IPS-NIHi11 (cell line): ENCODE measurements at regions not wholly inside any gene's neighbourhood (a gene's known extent, or its start where the extent isn't known, plus 50 kb on each side); places are given as distances from the start of the nearest gene placed in this dataset.
"Not testable (repeated sequence)": the region's sequence is repeated elsewhere in the genome, so short reads cannot be mapped to it uniquely, and the experiment has no call there.

ENCODE experiments used
- DNase-seq: peaks from one replicate; pipeline ENCODE4 v3.0.0; 2012; ENCODE audit warnings: mixed read lengths, low spot score

GRCh38 chr5:98364549-98364948 is 408.9 kb upstream of the RGMB start:
- no peak for DNase-seq

- DNase-seq = no peak
Measured at GRCh38 chr5:98365126-98365525, 408.3 kb upstream of the RGMB start.

GRCh38 chr5:98368141-98368540 is 405.3 kb upstream of the RGMB start:
- DNase-seq = no peak

- DNase-seq = no peak
Measured at GRCh38 chr5:98372351-98372750, 401.1 kb upstream of the RGMB start.

GRCh38 chr5:98391921-98392625 is 381.4 kb upstream of the RGMB start:
- DNase-seq = no peak

GRCh38 chr5:98393205-98393604 is 380.3 kb upstream of the RGMB start:
- not testable (repeated sequence) for DNase-seq

- DNase-seq = no peak
Measured at GRCh38 chr5:98397081-98397480, 376.4 kb upstream of the RGMB start.

- no peak for DNase-seq
Measured at GRCh38 chr5:98398465-98398864, 375.0 kb upstream of the RGMB start.

- no peak for DNase-seq
Measured at GRCh38 chr5:98401656-98402055, 371.8 kb upstream of the RGMB start.

GRCh38 chr5:98402130-98402529 is 371.3 kb upstream of the RGMB start:
- DNase-seq = no peak

- no peak for DNase-seq
Measured at GRCh38 chr5:98403131-98403530, 370.3 kb upstream of the RGMB start.

GRCh38 chr5:98414938-98415337 is 358.5 kb upstream of the RGMB start:
- DNase-seq = no peak

- no peak for DNase-seq
Measured at GRCh38 chr5:98415663-98416062, 357.8 kb upstream of the RGMB start.

- DNase-seq = no peak
Measured at GRCh38 chr5:98416541-98416940, 356.9 kb upstream of the RGMB start.

- DNase-seq = no peak
Measured at GRCh38 chr5:98419825-98420224, 353.6 kb upstream of the RGMB start.

- no peak for DNase-seq
Measured at GRCh38 chr5:98424681-98425450, 348.6 kb upstream of the RGMB start.

- no peak for DNase-seq
Measured at GRCh38 chr5:98425640-98426039, 347.8 kb upstream of the RGMB start.

GRCh38 chr5:98428806-98429205 is 344.7 kb upstream of the RGMB start:
- no peak for DNase-seq

GRCh38 chr5:98432378-98432777 is 341.1 kb upstream of the RGMB start:
- peak; percentile 23 for DNase-seq

GRCh38 chr5:98433022-98433421 is 340.4 kb upstream of the RGMB start:
- no peak for DNase-seq

- DNase-seq = no peak
Measured at GRCh38 chr5:98433673-98434072, 339.8 kb upstream of the RGMB start.

GRCh38 chr5:98436667-98437066 is 336.8 kb upstream of the RGMB start:
- no peak for DNase-seq

GRCh38 chr5:98442448-98442847 is 331.0 kb upstream of the RGMB start:
- no peak for DNase-seq

GRCh38 chr5:98443881-98444280 is 329.6 kb upstream of the RGMB start:
- no peak for DNase-seq
